CD8-positive, alpha-beta memory T cell (primary cell): ENCODE measurements at regions not wholly inside any gene's neighbourhood (a gene's known extent, or its start where the extent isn't known, plus 50 kb on each side); places are given as distances from the start of the nearest gene placed in this dataset.
A peak's percentile ranks its signal among the peaks of the same experiment; 100 is the strongest.

Experiments
- CTCF ChIA-PET: fragments of 350-600 bp; sonication (Branson Sonifier 250); formaldehyde crosslinking; loops from one replicate; lab custom pipeline; 2021; ENCODE audit warnings: antibody characterized with exemption; lab: Charles Lee
- POLR2A ChIA-PET: fragments of 350-600 bp; sonication (Branson Sonifier 250); formaldehyde crosslinking; loops from one replicate; lab custom pipeline; 2021; ENCODE audit warnings: antibody characterized with exemption; lab: Charles Lee
- DNase-seq, 5 donors: peaks; one replicate each; pipeline versions ENCODE4 v3.0.0 to v3.0.0-alpha.2; 2020 to 2022; ENCODE audit warnings: mixed read lengths in 1 of 5
- H3K27ac ChIP-seq: one replicate; pipeline ENCODE4 v1.7.0; 2013; ENCODE audit warnings: low read depth, mild to moderate bottlenecking, low read length, moderate library complexity
- H3K27me3 ChIP-seq: 2 replicates; pipeline ENCODE4 v1.7.0; 2013; ENCODE audit warnings: low read length, mild to moderate bottlenecking; ENCODE audit not compliant: insufficient read depth, poor library complexity, severe bottlenecking
- H3K36me3 ChIP-seq: 2 replicates; pipeline ENCODE4 v1.7.0; 2013; ENCODE audit warnings: mild to moderate bottlenecking, low read length, moderate library complexity; ENCODE audit not compliant: insufficient read depth
- H3K4me1 ChIP-seq: 2 replicates; pipeline ENCODE4 v1.7.0; 2013; ENCODE audit warnings: mild to moderate bottlenecking, low read length, moderate library complexity; ENCODE audit not compliant: insufficient read depth
- H3K4me3 ChIP-seq: 2 replicates; pipeline ENCODE4 v1.7.0; 2013; ENCODE audit warnings: mild to moderate bottlenecking, low read length
- H3K9me3 ChIP-seq: 2 replicates; pipeline ENCODE4 v1.7.0; 2013; ENCODE audit warnings: mild to moderate bottlenecking, low read length
- H3K27ac Mint-ChIP-seq, 8 donors: one replicate each; pipeline ENCODE4 v1.8.0; 2020 to 2021; ENCODE audit warnings: mixed read lengths in 8 of 8, mild to moderate bottlenecking in 6 of 8, inconsistent platforms in 3 of 8, moderate library complexity in 3 of 8
- H3K27me3 Mint-ChIP-seq, 2 donors: one replicate each; pipeline ENCODE4 v1.8.0; 2020 to 2021; ENCODE audit warnings: mixed read lengths in 2 of 2, mild to moderate bottlenecking in 1 of 2, moderate library complexity in 1 of 2
- H3K36me3 Mint-ChIP-seq, 3 donors: one replicate each; pipeline ENCODE4 v1.8.0; 2020 to 2021; ENCODE audit warnings: mixed read lengths in 3 of 3, inconsistent platforms in 1 of 3, mild to moderate bottlenecking in 1 of 3
- H3K4me1 Mint-ChIP-seq, 3 donors: one replicate each; pipeline ENCODE4 v1.8.0; 2020 to 2021; ENCODE audit warnings: mixed read lengths in 3 of 3, inconsistent platforms in 1 of 3, mild to moderate bottlenecking in 1 of 3
- H3K4me3 Mint-ChIP-seq, 7 donors: one replicate each; pipeline ENCODE4 v1.8.0; 2020 to 2021; ENCODE audit warnings: mixed read lengths in 7 of 7, mild to moderate bottlenecking in 6 of 7, moderate library complexity in 4 of 7, inconsistent platforms in 2 of 7
- H3K9me3 Mint-ChIP-seq, 5 donors: one replicate each; pipeline ENCODE4 v1.8.0; 2020 to 2022; ENCODE audit warnings: mixed read lengths in 5 of 5, mild to moderate bottlenecking in 3 of 5, moderate library complexity in 2 of 5, inconsistent platforms in 1 of 5

GRCh38 chr14:97276573-97276972 is 479.4 kb downstream of the VRK1 start:
- Mint-ChIP-seq H3K27ac (peak overlapping the region in 2 of 8 donors; percentile 63 to 79), H3K9me3 (no peaks in the 10 kb centered on the region), H3K27me3 (peaks cover 6 to 34% of the 10 kb centered on the region in 2 donors), H3K4me3 (peak overlapping the region in 1 of 7 donors; percentile 58), H3K4me1 (peaks cover 11 to 17% (median 16%) of the 10 kb centered on the region in 3 donors), H3K36me3 (no peaks in the 10 kb centered on the region)
- H3K4me1 ChIP-seq, result peaks cover 16% of the 10 kb centered on the region
- ChIA-PET POLR2A (no interaction called here), CTCF (no interaction called here)
- H3K27me3 ChIP-seq, result no peaks in the 10 kb centered on the region
- H3K4me3 ChIP-seq, result no peak overlapping the region
- no peak overlapping the region for H3K27ac ChIP-seq
- H3K36me3 ChIP-seq, result no peaks in the 10 kb centered on the region
- no peaks in the 10 kb centered on the region for H3K9me3 ChIP-seq
- peak in 1 of 5 donors; percentile 51 for DNase-seq

DNA sequence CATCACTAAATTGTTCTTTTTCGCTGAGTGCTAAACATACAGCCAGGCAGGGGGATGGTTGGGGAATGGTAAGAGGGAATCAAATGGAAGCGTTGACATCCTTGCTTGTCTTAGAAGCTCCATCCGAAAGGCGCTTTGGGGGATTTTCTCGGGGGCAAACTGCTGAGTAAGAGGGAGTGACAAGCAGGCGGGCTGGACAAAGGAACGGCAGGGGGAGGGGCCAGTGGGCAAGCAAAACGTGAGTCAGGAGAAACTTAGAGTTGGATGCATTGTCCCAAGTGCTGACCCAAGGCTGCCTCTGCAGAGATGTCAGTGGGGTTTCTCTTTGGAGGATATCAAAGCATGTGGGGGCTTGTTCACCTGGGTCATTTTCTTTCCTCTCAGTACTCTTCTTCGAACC is 480.5 kb downstream of the VRK1 start:
- no peaks in the 10 kb centered on the region for H3K36me3 Mint-ChIP-seq
- ChIA-PET CTCF (no interaction called here), POLR2A (no interaction called here)
- Histone ChIP-seq H3K36me3 (no peaks in the 10 kb centered on the region), H3K27ac (no peak overlapping the region), H3K4me1 (peaks cover 16% of the 10 kb centered on the region), H3K9me3 (no peaks in the 10 kb centered on the region), H3K27me3 (no peaks in the 10 kb centered on the region), H3K4me3 (no peak overlapping the region)
- H3K4me1 Mint-ChIP-seq, result peaks cover 11 to 17% (median 16%) of the 10 kb centered on the region in 3 donors
- DNase-seq, result no peak
- no peak overlapping the region for H3K4me3 Mint-ChIP-seq
- no peaks in the 10 kb centered on the region for H3K9me3 Mint-ChIP-seq
- H3K27me3 Mint-ChIP-seq, result peaks cover 5 to 29% of the 10 kb centered on the region in 2 donors
- peak overlapping the region in 1 of 8 donors; percentile 48 for H3K27ac Mint-ChIP-seq

DNA sequence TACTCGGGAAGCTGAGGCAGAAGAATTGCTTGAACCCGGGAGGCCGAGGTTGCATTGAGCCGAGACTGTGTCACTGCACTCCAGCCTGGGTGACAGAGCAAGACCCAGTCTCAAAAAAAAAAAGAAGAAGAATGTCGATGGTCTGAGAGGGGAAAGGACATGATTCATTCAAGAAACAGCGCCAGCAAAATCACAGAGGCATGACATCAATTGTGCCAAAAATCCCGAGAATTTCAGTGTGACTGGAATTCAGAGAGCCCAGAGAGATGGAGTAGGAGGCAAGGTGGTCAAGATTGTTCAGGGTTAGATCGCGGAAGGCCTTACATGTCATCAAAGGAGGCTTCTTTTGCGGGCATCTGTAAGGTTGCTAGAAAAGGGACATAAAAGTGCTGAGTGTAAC is 483.3 kb downstream of the VRK1 start:
- Mint-ChIP-seq H3K9me3 (no peaks in the 10 kb centered on the region), H3K27me3 (peaks cover 7 to 29% of the 10 kb centered on the region in 2 donors), H3K4me3 (no peak overlapping the region), H3K4me1 (peaks cover 11 to 17% (median 16%) of the 10 kb centered on the region in 3 donors), H3K27ac (peak overlapping the region in 1 of 8 donors; percentile 88), H3K36me3 (no peaks in the 10 kb centered on the region)
- ChIA-PET POLR2A (no interaction called here), CTCF (no interaction called here)
- no peak overlapping the region for H3K27ac ChIP-seq
- no peaks in the 10 kb centered on the region for H3K27me3 ChIP-seq
- H3K36me3 ChIP-seq, result no peaks in the 10 kb centered on the region
- no peak for DNase-seq
- no peak overlapping the region for H3K4me3 ChIP-seq
- no peaks in the 10 kb centered on the region for H3K9me3 ChIP-seq
- H3K4me1 ChIP-seq, result peaks cover 16% of the 10 kb centered on the region

GRCh38 chr14:97281741-97282140 is 484.6 kb downstream of the VRK1 start:
- Mint-ChIP-seq H3K27me3 (peaks cover 7 to 36% of the 10 kb centered on the region in 2 donors), H3K4me1 (peaks cover 1 to 5% (median 4%) of the 10 kb centered on the region in 3 donors), H3K9me3 (no peaks in the 10 kb centered on the region), H3K36me3 (no peaks in the 10 kb centered on the region), H3K27ac (no peak overlapping the region), H3K4me3 (no peak overlapping the region)
- CTCF ChIA-PET, result no interaction called here
- Histone ChIP-seq H3K36me3 (no peaks in the 10 kb centered on the region), H3K27ac (no peak overlapping the region), H3K4me1 (peaks cover 4% of the 10 kb centered on the region), H3K9me3 (no peaks in the 10 kb centered on the region), H3K4me3 (no peak overlapping the region), H3K27me3 (no peaks in the 10 kb centered on the region)
- POLR2A ChIA-PET, result no interaction called here
- no peak for DNase-seq

- DNase-seq, result no peak
- H3K36me3 ChIP-seq, result no peaks in the 10 kb centered on the region
- H3K27ac ChIP-seq, result no peak overlapping the region
- Mint-ChIP-seq H3K27me3 (peaks cover 7 to 36% of the 10 kb centered on the region in 2 donors), H3K36me3 (no peaks in the 10 kb centered on the region), H3K27ac (no peak overlapping the region), H3K4me1 (no peaks in the 10 kb centered on the region), H3K9me3 (no peaks in the 10 kb centered on the region), H3K4me3 (no peak overlapping the region)
- CTCF ChIA-PET, result no interaction called here
- H3K4me1 ChIP-seq, result no peaks in the 10 kb centered on the region
- POLR2A ChIA-PET, result no interaction called here
- H3K4me3 ChIP-seq, result no peak overlapping the region
- H3K27me3 ChIP-seq, result no peaks in the 10 kb centered on the region
- no peaks in the 10 kb centered on the region for H3K9me3 ChIP-seq
Measured at GRCh38 chr14:97282210-97283004, 485.2 kb downstream of the VRK1 start.

- ChIA-PET POLR2A (no interaction called here), CTCF (no interaction called here)
- Histone ChIP-seq H3K9me3 (no peaks in the 10 kb centered on the region), H3K4me1 (no peaks in the 10 kb centered on the region), H3K27me3 (no peaks in the 10 kb centered on the region), H3K4me3 (no peak overlapping the region), H3K36me3 (no peaks in the 10 kb centered on the region), H3K27ac (no peak overlapping the region)
- H3K9me3 Mint-ChIP-seq, result no peaks in the 10 kb centered on the region
- peaks cover 3 to 32% of the 10 kb centered on the region in 2 donors for H3K27me3 Mint-ChIP-seq
- H3K4me1 Mint-ChIP-seq, result no peaks in the 10 kb centered on the region
- H3K27ac Mint-ChIP-seq, result no peak overlapping the region
- peaks cover 0 to 4% (median 3%) of the 10 kb centered on the region in 3 donors for H3K36me3 Mint-ChIP-seq
- no peak overlapping the region for H3K4me3 Mint-ChIP-seq
- DNase-seq, result no peak
Measured at GRCh38 chr14:97283005-97283403, 485.8 kb downstream of the VRK1 start.

DNA sequence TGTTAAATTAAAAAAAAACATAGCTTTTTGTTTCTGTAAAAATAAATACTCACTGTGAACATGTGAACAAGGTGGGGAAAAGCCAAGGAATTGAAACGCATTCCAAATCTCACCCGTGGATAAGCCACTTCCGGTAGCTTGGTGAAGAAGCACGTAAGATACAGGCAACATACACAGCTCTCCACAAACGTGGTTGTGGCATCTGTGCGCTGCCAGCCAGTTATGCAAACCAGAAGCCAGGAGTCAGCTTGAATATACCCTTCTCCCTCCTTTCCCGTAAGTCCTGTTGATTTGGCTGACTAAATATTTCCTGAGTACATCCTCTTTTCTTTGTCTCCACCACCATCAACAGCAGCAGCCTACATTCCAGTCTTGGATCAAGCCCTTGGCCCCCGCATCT is 486.2 kb downstream of the VRK1 start:
- ChIA-PET POLR2A (no interaction called here), CTCF (no interaction called here)
- H3K27me3 Mint-ChIP-seq, result peaks cover 6 to 29% of the 10 kb centered on the region in 2 donors
- H3K9me3 ChIP-seq, result no peaks in the 10 kb centered on the region
- no peaks in the 10 kb centered on the region for H3K36me3 ChIP-seq
- H3K4me1 Mint-ChIP-seq, result no peaks in the 10 kb centered on the region
- H3K36me3 Mint-ChIP-seq, result peaks cover 0 to 7% (median 6%) of the 10 kb centered on the region in 3 donors
- DNase-seq, result no peak
- no peaks in the 10 kb centered on the region for H3K9me3 Mint-ChIP-seq
- no peaks in the 10 kb centered on the region for H3K4me1 ChIP-seq
- no peak overlapping the region for H3K4me3 Mint-ChIP-seq
- no peak overlapping the region for H3K4me3 ChIP-seq
- no peak overlapping the region for H3K27ac Mint-ChIP-seq
- H3K27me3 ChIP-seq, result no peaks in the 10 kb centered on the region
- H3K27ac ChIP-seq, result no peak overlapping the region

DNA sequence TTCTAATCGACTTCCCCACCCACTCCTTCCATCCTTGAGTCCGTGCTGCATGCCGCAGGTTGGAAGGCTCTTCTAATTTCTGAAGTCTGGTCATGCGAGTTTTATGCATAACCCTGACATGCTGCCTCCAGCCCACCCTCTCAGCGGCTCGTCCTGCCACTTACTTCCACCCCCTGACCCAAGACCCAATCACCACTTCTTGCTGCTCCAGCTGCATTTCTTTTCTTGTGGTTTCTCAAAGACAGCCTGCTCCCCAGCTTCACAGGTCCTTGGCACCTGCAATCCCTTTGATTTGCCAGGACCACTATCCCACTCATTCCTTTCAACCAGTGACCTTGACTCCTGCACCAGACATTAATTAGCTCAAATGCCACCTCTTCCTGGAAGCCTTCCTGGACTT is 486.7 kb downstream of the VRK1 start:
- POLR2A ChIA-PET, result no interaction called here
- Histone ChIP-seq H3K27ac (no peak overlapping the region), H3K27me3 (no peaks in the 10 kb centered on the region), H3K4me1 (no peaks in the 10 kb centered on the region), H3K9me3 (no peaks in the 10 kb centered on the region), H3K4me3 (no peak overlapping the region), H3K36me3 (no peaks in the 10 kb centered on the region)
- H3K4me1 Mint-ChIP-seq, result no peaks in the 10 kb centered on the region
- peaks cover 10 to 29% of the 10 kb centered on the region in 2 donors for H3K27me3 Mint-ChIP-seq
- peaks cover 0 to 7% (median 6%) of the 10 kb centered on the region in 3 donors for H3K36me3 Mint-ChIP-seq
- no peak for DNase-seq
- no peak overlapping the region for H3K27ac Mint-ChIP-seq
- no peaks in the 10 kb centered on the region for H3K9me3 Mint-ChIP-seq
- H3K4me3 Mint-ChIP-seq, result no peak overlapping the region
- CTCF ChIA-PET, result no interaction called here
